GM23338 (cell line): ENCODE measurements at regions not wholly inside any gene's neighbourhood (a gene's known extent, or its start where the extent isn't known, plus 50 kb on each side); places are given as distances from the start of the nearest gene placed in this dataset.

Experiments used
- ATAC-seq: fragments of 200-7000 bp; cut with Tn5 transposase; 3 replicates; pipeline ENCODE4 v1.9.1; 2020
- DNase-seq: peaks from one replicate; pipeline ENCODE4 v3.0.0-alpha.2; 2015; ENCODE audit warnings: low spot score
- H2AFZ ChIP-seq: fragments of 200-600 bp; sonication (generic); 2 replicates; pipeline ENCODE4 v1.8.0; 2016; ENCODE audit warnings: antibody characterized with exemption, mild to moderate bottlenecking, moderate library complexity
- H3F3A ChIP-seq: fragments of 200-600 bp; sonication (generic); replicated peaks from 2 replicates; pipeline ENCODE4 v1.8.0; 2017; ENCODE audit warnings: antibody characterized with exemption, mixed run types, low read depth
- H3K27ac ChIP-seq: fragments of 200-600 bp; sonication (generic); 2 replicates; pipeline ENCODE4 v1.6.1; 2016; ENCODE audit warnings: low read depth
- H3K27me3 ChIP-seq: fragments of 200-600 bp; sonication (generic); 2 replicates; pipeline ENCODE4 v1.8.0; 2016; ENCODE audit warnings: mild to moderate bottlenecking, mixed run types, moderate library complexity; ENCODE audit not compliant: insufficient read depth
- H3K36me3 ChIP-seq: fragments of 200-600 bp; sonication (generic); 2 replicates; pipeline ENCODE4 v1.8.0; 2016; ENCODE audit warnings: mild to moderate bottlenecking; ENCODE audit not compliant: insufficient read depth
- H3K4me1 ChIP-seq: fragments of 200-600 bp; sonication (generic); 2 replicates; pipeline ENCODE4 v1.8.0; 2016; ENCODE audit warnings: mild to moderate bottlenecking, moderate library complexity; ENCODE audit not compliant: insufficient read depth
- H3K4me2 ChIP-seq: fragments of 200-600 bp; sonication (generic); 2 replicates; pipeline ENCODE4 v1.7.1; 2017; ENCODE audit warnings: mixed run types
- H3K4me3 ChIP-seq: fragments of 200-600 bp; sonication (generic); 2 replicates; pipeline ENCODE4 v1.6.1; 2016; ENCODE audit warnings: mixed run types
- H3K79me2 ChIP-seq: fragments of 200-600 bp; sonication (generic); replicated peaks from 2 replicates; pipeline ENCODE4 v1.8.0; 2017; ENCODE audit warnings: mild to moderate bottlenecking; ENCODE audit not compliant: insufficient read depth
- H3K9me2 ChIP-seq: fragments of 200-600 bp; sonication (generic); 2 replicates; pipeline ENCODE4 v1.8.0; 2017; ENCODE audit not compliant: insufficient read depth
- H4K20me1 ChIP-seq: fragments of 200-600 bp; sonication (generic); replicated peaks from 2 replicates; pipeline ENCODE4 v1.8.0; 2017; ENCODE audit warnings: mild to moderate bottlenecking; ENCODE audit not compliant: insufficient read depth
- H3K27ac Mint-ChIP-seq: 2 replicates; pipeline ENCODE4 v1.8.0; 2020; ENCODE audit warnings: inconsistent platforms, mild to moderate bottlenecking, moderate library complexity, mixed read lengths
- H3K27me3 Mint-ChIP-seq: 3 replicates; pipeline ENCODE4 v1.8.0; 2022; ENCODE audit warnings: low read depth, mild to moderate bottlenecking, moderate library complexity, mixed read lengths, inconsistent platforms; ENCODE audit not compliant: insufficient read depth, poor library complexity
- H3K36me3 Mint-ChIP-seq: 3 replicates; pipeline ENCODE4 v1.8.0; 2021; ENCODE audit warnings: low read depth, mild to moderate bottlenecking, inconsistent platforms, moderate library complexity, mixed read lengths
- H3K4me1 Mint-ChIP-seq: 3 replicates; pipeline ENCODE4 v1.8.0; 2020; ENCODE audit warnings: mild to moderate bottlenecking, inconsistent platforms, mixed read lengths
- H3K4me3 Mint-ChIP-seq: 3 replicates; pipeline ENCODE4 v1.8.0; 2021; ENCODE audit warnings: moderate library complexity, mild to moderate bottlenecking, inconsistent platforms, mixed read lengths
- H3K9me3 Mint-ChIP-seq: 3 replicates; pipeline ENCODE4 v1.8.0; 2020; ENCODE audit warnings: moderate library complexity, mild to moderate bottlenecking, inconsistent platforms, mixed read lengths
- CREB1 ChIP-seq: fragments of 250-450 bp; sonication (Bioruptor Pico); IDR thresholded peaks from 2 replicates; pipeline ENCODE4 v1.5.0; 2020; ENCODE audit warnings: low read depth, mild to moderate bottlenecking, moderate library complexity
- EZH2 ChIP-seq: fragments of 200-600 bp; sonication (generic); IDR thresholded peaks from one replicate; pipeline ENCODE4 v1.8.0; 2017; ENCODE audit warnings: antibody characterized with exemption, mild to moderate bottlenecking, low read depth; ENCODE audit not compliant: unreplicated experiment
- EZH2phosphoT487 ChIP-seq: fragments of 200-600 bp; sonication (generic); IDR thresholded peaks from one replicate; pipeline ENCODE4 v1.8.1; 2018; ENCODE audit warnings: antibody characterized with exemption; ENCODE audit not compliant: unreplicated experiment
- JUNB ChIP-seq: IDR thresholded peaks from one replicate; pipeline ENCODE4 v1.6.1; 2016; ENCODE audit warnings: antibody characterized with exemption; ENCODE audit not compliant: unreplicated experiment
- NANOG ChIP-seq: IDR thresholded peaks from 2 replicates; pipeline ENCODE4 v1.6.1; 2016; ENCODE audit warnings: antibody characterized with exemption, borderline replicate concordance
- POLR2AphosphoS5 ChIP-seq: IDR thresholded peaks from 2 replicates; pipeline ENCODE4 v1.6.1; 2016; ENCODE audit warnings: antibody characterized with exemption, low read depth
- ZNF114 ChIP-seq: fragments of 250-450 bp; sonication (Bioruptor Pico); IDR thresholded peaks from 2 replicates; pipeline ENCODE4 v1.5.0; 2020; ENCODE audit warnings: mild to moderate bottlenecking, moderate library complexity
- TF ChIP-seq, protein P1 (sequence below): IDR thresholded peaks from one replicate; pipeline ENCODE4 v1.6.1; 2018; ENCODE audit warnings: antibody characterized with exemption; ENCODE audit not compliant: unreplicated experiment
- TF ChIP-seq, protein P2 (sequence below): IDR thresholded peaks from 2 replicates; pipeline ENCODE4 v1.6.1; 2016; ENCODE audit warnings: antibody characterized with exemption
- TF ChIP-seq, protein P3 (sequence below), 2 experiments: fragments of 200-600 bp in 1 of 2; sonication (generic) in 1 of 2; conservative IDR thresholded peaks; 2 replicates each; pipeline versions ENCODE4 v1.5.1 to v1.6.1; 2016 to 2017; ENCODE audit warnings: antibody characterized with exemption in 2 of 2, low read depth in 2 of 2, mild to moderate bottlenecking in 2 of 2, moderate library complexity in 1 of 2

DNA sequence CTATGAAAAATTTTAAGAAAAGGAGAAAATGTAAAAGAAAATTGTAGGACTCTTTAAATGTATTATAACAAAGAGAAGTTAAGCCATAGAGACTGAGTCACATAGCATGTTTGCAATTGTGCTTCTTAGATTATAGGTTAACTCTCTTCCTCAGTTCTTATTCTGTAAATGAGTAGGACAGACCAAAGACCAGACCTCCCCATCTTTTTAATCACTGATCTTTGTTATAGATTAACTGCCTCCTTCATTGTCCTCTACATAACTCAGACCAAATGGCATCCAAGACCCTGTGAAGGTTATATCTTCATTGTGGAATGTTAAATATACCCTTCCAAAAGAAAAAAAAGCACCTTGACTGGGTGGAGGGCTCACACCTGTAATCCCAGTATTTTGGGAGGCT lies 316.9 kb upstream of the LRRTM4 start:
- H2AFZ ChIP-seq, result no peak overlapping the region
- TF ChIP-seq CREB1 (CRISPR knock-in tag) (no peak), EZH2 (no peak), EZH2phosphoT487 (no peak), JUNB (no peak), NANOG (no peak), ZNF114 (CRISPR knock-in tag) (no peak), POLR2AphosphoS5 (no peak)
- TF ChIP-seq, protein P1, sequence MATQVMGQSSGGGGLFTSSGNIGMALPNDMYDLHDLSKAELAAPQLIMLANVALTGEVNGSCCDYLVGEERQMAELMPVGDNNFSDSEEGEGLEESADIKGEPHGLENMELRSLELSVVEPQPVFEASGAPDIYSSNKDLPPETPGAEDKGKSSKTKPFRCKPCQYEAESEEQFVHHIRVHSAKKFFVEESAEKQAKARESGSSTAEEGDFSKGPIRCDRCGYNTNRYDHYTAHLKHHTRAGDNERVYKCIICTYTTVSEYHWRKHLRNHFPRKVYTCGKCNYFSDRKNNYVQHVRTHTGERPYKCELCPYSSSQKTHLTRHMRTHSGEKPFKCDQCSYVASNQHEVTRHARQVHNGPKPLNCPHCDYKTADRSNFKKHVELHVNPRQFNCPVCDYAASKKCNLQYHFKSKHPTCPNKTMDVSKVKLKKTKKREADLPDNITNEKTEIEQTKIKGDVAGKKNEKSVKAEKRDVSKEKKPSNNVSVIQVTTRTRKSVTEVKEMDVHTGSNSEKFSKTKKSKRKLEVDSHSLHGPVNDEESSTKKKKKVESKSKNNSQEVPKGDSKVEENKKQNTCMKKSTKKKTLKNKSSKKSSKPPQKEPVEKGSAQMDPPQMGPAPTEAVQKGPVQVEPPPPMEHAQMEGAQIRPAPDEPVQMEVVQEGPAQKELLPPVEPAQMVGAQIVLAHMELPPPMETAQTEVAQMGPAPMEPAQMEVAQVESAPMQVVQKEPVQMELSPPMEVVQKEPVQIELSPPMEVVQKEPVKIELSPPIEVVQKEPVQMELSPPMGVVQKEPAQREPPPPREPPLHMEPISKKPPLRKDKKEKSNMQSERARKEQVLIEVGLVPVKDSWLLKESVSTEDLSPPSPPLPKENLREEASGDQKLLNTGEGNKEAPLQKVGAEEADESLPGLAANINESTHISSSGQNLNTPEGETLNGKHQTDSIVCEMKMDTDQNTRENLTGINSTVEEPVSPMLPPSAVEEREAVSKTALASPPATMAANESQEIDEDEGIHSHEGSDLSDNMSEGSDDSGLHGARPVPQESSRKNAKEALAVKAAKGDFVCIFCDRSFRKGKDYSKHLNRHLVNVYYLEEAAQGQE, result no peak
- TF ChIP-seq, protein P2, sequence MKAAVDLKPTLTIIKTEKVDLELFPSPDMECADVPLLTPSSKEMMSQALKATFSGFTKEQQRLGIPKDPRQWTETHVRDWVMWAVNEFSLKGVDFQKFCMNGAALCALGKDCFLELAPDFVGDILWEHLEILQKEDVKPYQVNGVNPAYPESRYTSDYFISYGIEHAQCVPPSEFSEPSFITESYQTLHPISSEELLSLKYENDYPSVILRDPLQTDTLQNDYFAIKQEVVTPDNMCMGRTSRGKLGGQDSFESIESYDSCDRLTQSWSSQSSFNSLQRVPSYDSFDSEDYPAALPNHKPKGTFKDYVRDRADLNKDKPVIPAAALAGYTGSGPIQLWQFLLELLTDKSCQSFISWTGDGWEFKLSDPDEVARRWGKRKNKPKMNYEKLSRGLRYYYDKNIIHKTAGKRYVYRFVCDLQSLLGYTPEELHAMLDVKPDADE, result no peak
- TF ChIP-seq, protein P3, sequence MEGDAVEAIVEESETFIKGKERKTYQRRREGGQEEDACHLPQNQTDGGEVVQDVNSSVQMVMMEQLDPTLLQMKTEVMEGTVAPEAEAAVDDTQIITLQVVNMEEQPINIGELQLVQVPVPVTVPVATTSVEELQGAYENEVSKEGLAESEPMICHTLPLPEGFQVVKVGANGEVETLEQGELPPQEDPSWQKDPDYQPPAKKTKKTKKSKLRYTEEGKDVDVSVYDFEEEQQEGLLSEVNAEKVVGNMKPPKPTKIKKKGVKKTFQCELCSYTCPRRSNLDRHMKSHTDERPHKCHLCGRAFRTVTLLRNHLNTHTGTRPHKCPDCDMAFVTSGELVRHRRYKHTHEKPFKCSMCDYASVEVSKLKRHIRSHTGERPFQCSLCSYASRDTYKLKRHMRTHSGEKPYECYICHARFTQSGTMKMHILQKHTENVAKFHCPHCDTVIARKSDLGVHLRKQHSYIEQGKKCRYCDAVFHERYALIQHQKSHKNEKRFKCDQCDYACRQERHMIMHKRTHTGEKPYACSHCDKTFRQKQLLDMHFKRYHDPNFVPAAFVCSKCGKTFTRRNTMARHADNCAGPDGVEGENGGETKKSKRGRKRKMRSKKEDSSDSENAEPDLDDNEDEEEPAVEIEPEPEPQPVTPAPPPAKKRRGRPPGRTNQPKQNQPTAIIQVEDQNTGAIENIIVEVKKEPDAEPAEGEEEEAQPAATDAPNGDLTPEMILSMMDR (conservative IDR thresholded peaks at IDR 0.05; ENCODE audit: low read depth in 2 of 2), result no peak
- H3K27ac ChIP-seq, result no peak overlapping the region
- Mint-ChIP-seq H3K4me1 (no peaks in the 10 kb centered on the region), H3K4me3 (no peak overlapping the region), H3K27ac (no peak overlapping the region), H3K9me3 (peaks cover 36% of the 10 kb centered on the region), H3K27me3 (peaks cover 1% of the 10 kb centered on the region), H3K36me3 (peaks cover 32% of the 10 kb centered on the region)
- H3K4me3 ChIP-seq, result no peak overlapping the region
- no peak for ATAC-seq
- peaks cover 17% of the 10 kb centered on the region for H3K36me3 ChIP-seq
- H3F3A ChIP-seq, result no peaks in the 10 kb centered on the region
- H3K9me2 ChIP-seq, result no peaks in the 10 kb centered on the region; the same call in 1 of the 2 replicates
- DNase-seq, result no peak
- H4K20me1 ChIP-seq, result no peaks in the 10 kb centered on the region
- H3K27me3 ChIP-seq, result no peaks in the 10 kb centered on the region
- H3K4me1 ChIP-seq, result no peaks in the 10 kb centered on the region
- no peaks in the 10 kb centered on the region for H3K79me2 ChIP-seq
- no peak overlapping the region for H3K4me2 ChIP-seq

DNA sequence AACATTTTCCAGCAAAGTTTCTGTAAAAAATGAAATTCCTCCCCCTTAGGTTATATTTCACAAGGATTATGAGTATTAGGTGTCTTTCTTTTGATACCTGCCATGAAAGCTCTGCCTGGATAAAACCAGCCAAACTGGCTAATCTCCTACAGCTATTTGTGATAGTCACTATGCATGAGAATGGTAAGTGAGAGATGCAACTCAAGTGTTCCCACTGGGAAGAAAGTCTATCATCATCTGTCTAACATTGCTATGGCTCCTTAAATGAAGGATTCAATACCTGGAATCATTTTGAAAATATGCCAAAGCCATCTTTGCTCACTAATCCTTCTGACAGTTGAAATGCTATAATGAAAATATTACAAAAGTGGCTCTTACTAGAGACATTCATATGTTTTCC lies 339.9 kb upstream of the LRRTM4 start:
- Histone ChIP-seq H3K4me3 (no peak overlapping the region), H3K4me2 (peak overlapping the region; percentile 22; the same call in 1 of the 2 replicates), H3K27me3 (no peaks in the 10 kb centered on the region), H4K20me1 (no peaks in the 10 kb centered on the region), H3K27ac (no peak overlapping the region), H3K36me3 (no peaks in the 10 kb centered on the region), H3F3A (no peaks in the 10 kb centered on the region), H3K79me2 (no peaks in the 10 kb centered on the region), H2AFZ (no peak overlapping the region), H3K4me1 (peaks cover 11% of the 10 kb centered on the region), H3K9me2 (peaks cover 2% of the 10 kb centered on the region; the same call in 1 of the 2 replicates)
- Mint-ChIP-seq H3K27ac (no peak overlapping the region), H3K4me3 (no peak overlapping the region), H3K4me1 (peaks cover 13% of the 10 kb centered on the region), H3K36me3 (peaks cover 21% of the 10 kb centered on the region; the same call in 2 of the 3 replicates), H3K9me3 (peaks cover 13% of the 10 kb centered on the region), H3K27me3 (no peaks in the 10 kb centered on the region)
- ATAC-seq (peak; percentile 73), DNase-seq (peak; percentile 53)
- no peak for TF ChIP-seq POLR2AphosphoS5
